ENCODE measurements at regions not wholly inside any gene's neighbourhood (a gene's known extent, or its start where the extent isn't known, plus 50 kb on each side); places are given as distances from the start of the nearest gene placed in this dataset.

GRCh38 chr9:13552606-13553215, 273.2 kb upstream of the MPDZ start:
- 0% methylated on average over 5 of the region's 5 CpGs for WGBS (ENCODE audit: insufficient coverage, low coverage, missing lambda C conversion rate)
- TF ChIP-seq KLF6 (CRISPR knock-in tag; IDR thresholded peaks at IDR 0.05; ENCODE audit: borderline replicate concordance) (no peak), HLTF (IDR thresholded peaks at IDR 0.05) (no peak), TBL1XR1 (IDR thresholded peaks at IDR 0.05; ENCODE audit: low read length in 2 of 2) (no peak), PML (IDR thresholded peaks at IDR 0.05; ENCODE audit: low read length) (no peak)
- TF ChIP-seq, protein P1, sequence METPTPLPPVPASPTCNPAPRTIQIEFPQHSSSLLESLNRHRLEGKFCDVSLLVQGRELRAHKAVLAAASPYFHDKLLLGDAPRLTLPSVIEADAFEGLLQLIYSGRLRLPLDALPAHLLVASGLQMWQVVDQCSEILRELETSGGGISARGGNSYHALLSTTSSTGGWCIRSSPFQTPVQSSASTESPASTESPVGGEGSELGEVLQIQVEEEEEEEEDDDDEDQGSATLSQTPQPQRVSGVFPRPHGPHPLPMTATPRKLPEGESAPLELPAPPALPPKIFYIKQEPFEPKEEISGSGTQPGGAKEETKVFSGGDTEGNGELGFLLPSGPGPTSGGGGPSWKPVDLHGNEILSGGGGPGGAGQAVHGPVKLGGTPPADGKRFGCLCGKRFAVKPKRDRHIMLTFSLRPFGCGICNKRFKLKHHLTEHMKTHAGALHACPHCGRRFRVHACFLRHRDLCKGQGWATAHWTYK (CRISPR knock-in tag; IDR thresholded peaks at IDR 0.05): no peak
- no peaks in the 10 kb centered on the region for H3K9me1 ChIP-seq (ENCODE audit: control insufficient read depth, insufficient read depth, low read length)
- no peaks in the 10 kb centered on the region for H3K9me3 ChIP-seq (replicated peaks; ENCODE audit: control insufficient read depth, insufficient read depth, low read depth, low read length)
- no peaks in the 10 kb centered on the region for H3K79me2 ChIP-seq (ENCODE audit: control insufficient read depth, insufficient read depth, low read length)
- CTCF ChIA-PET (ENCODE audit: low intra/inter-chr PET ratio): no interaction called here
- BruUV-seq (replicated peaks): no TSS peak
- FAIRE-seq: no peak
- no peaks in the 10 kb centered on the region for H3K4me1 ChIP-seq (replicated peaks in 1 of 2; ENCODE audit: control insufficient read depth in 2 of 2, insufficient read depth in 2 of 2, low read length in 2 of 2)
- intact Hi-C loops (cut with micrococcal nuclease) (no loop called here), in situ Hi-C loops (cut with MboI) (no loop called here)
- H3K9ac ChIP-seq (ENCODE audit: insufficient read depth in 1 of 2, low read depth in 2 of 2, low read length in 2 of 2): no peak overlapping the region
- H3K4me2 ChIP-seq (ENCODE audit: insufficient read depth, low read length): no peak overlapping the region
- POLR2A ChIA-PET: no interaction called here
- H3K27ac ChIP-seq (ENCODE audit: extremely low read depth, low read depth, low read length): no peak overlapping the region
- H2AFZ ChIP-seq (ENCODE audit: low read depth, low read length): no peak overlapping the region
- DNase-seq (ENCODE audit: extremely low read depth in 1 of 4, low spot score in 3 of 4): no peak
- no peak overlapping the region for H3K4me3 ChIP-seq
- ATAC-seq: no peak
- H3K27me3 ChIP-seq (ENCODE audit: control insufficient read depth in 2 of 2, insufficient read depth in 2 of 2, low read length in 2 of 2): no peaks in the 10 kb centered on the region
- H4K20me1 ChIP-seq (replicated peaks; ENCODE audit: control insufficient read depth, insufficient read depth, low read length): no peaks in the 10 kb centered on the region
- no peaks in the 10 kb centered on the region for H3K36me3 ChIP-seq (ENCODE audit: control insufficient read depth, insufficient read depth, low read length)

DNA sequence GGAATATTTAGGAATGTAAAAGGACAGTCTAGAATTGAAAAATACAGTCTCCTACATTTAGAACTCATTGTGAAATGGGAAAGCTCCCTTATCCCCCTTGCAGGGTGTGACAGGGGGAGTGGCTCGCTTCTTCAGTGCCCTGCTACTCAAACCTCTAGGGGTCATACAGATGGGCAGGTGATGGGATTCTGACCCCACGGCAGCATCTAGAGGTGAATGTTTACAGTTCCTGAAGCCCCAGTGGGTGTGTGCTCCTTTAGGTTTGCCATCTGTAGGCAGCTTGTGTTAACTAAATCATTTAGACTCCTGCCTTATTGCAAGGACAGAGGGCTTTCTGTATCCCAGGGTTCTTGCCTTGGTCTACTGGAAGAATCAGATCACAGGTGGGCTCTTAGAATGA, 271.0 kb upstream of the MPDZ start:
- no peak for FAIRE-seq
- no peaks in the 10 kb centered on the region for H3K9me3 ChIP-seq (replicated peaks; ENCODE audit: control insufficient read depth, insufficient read depth, low read depth, low read length)
- no peak for DNase-seq (ENCODE audit: extremely low read depth in 1 of 4, low spot score in 3 of 4)
- no peaks in the 10 kb centered on the region for H3K27me3 ChIP-seq (ENCODE audit: control insufficient read depth in 2 of 2, insufficient read depth in 2 of 2, low read length in 2 of 2)
- BruUV-seq (replicated peaks): no TSS peak
- ChIA-PET CTCF (ENCODE audit: low intra/inter-chr PET ratio) (no interaction called here), POLR2A (no interaction called here)
- H3K36me3 ChIP-seq (ENCODE audit: control insufficient read depth, insufficient read depth, low read length): no peaks in the 10 kb centered on the region
- no peak overlapping the region for H3K4me3 ChIP-seq
- no peaks in the 10 kb centered on the region for H4K20me1 ChIP-seq (replicated peaks; ENCODE audit: control insufficient read depth, insufficient read depth, low read length)
- no peaks in the 10 kb centered on the region for H3K9me1 ChIP-seq (ENCODE audit: control insufficient read depth, insufficient read depth, low read length)
- intact Hi-C loops (cut with micrococcal nuclease) (no loop called here), in situ Hi-C loops (cut with MboI) (no loop called here)
- H3K4me2 ChIP-seq (ENCODE audit: insufficient read depth, low read length): no peak overlapping the region
- WGBS (ENCODE audit: insufficient coverage, low coverage, missing lambda C conversion rate): 0% methylated on average over 2 of the region's 2 CpGs
- ATAC-seq: no peak
- H3K27ac ChIP-seq (ENCODE audit: extremely low read depth, low read depth, low read length): no peak overlapping the region
- no peak overlapping the region for H3K9ac ChIP-seq (ENCODE audit: insufficient read depth in 1 of 2, low read depth in 2 of 2, low read length in 2 of 2)
- no peak overlapping the region for H2AFZ ChIP-seq (ENCODE audit: low read depth, low read length)
- no peaks in the 10 kb centered on the region for H3K4me1 ChIP-seq (replicated peaks in 1 of 2; ENCODE audit: control insufficient read depth in 2 of 2, insufficient read depth in 2 of 2, low read length in 2 of 2)
- no peaks in the 10 kb centered on the region for H3K79me2 ChIP-seq (ENCODE audit: control insufficient read depth, insufficient read depth, low read length)
- TF ChIP-seq GABPB2 (CRISPR knock-in tag; conservative IDR thresholded peaks at IDR 0.05) (no peak), ZNF778 (CRISPR knock-in tag; IDR thresholded peaks at IDR 0.05) (no peak), ZNF785 (CRISPR knock-in tag; IDR thresholded peaks at IDR 0.05) (no peak), FIP1L1 (IDR thresholded peaks at IDR 0.05; ENCODE audit: low read depth, low read length, poor library complexity, severe bottlenecking) (no peak), STAT5B (CRISPR knock-in tag; IDR thresholded peaks at IDR 0.05) (no peak), HOXB6 (CRISPR knock-in tag; IDR thresholded peaks at IDR 0.05; ENCODE audit: borderline replicate concordance) (no peak), HEY1 (CRISPR knock-in tag; IDR thresholded peaks at IDR 0.05; ENCODE audit: borderline replicate concordance) (no peak)
- TF ChIP-seq, protein P2, sequence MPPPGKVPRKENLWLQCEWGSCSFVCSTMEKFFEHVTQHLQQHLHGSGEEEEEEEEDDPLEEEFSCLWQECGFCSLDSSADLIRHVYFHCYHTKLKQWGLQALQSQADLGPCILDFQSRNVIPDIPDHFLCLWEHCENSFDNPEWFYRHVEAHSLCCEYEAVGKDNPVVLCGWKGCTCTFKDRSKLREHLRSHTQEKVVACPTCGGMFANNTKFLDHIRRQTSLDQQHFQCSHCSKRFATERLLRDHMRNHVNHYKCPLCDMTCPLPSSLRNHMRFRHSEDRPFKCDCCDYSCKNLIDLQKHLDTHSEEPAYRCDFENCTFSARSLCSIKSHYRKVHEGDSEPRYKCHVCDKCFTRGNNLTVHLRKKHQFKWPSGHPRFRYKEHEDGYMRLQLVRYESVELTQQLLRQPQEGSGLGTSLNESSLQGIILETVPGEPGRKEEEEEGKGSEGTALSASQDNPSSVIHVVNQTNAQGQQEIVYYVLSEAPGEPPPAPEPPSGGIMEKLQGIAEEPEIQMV (tag; conservative IDR thresholded peaks at IDR 0.05; ENCODE audit: low read depth): no peak

Measured in K562 (cell line).